HepG2 (cell line): ENCODE measurements at regions not wholly inside any gene's neighbourhood (a gene's known extent, or its start where the extent isn't known, plus 50 kb on each side); places are given as distances from the start of the nearest gene placed in this dataset.

Experiments used
- ATAC-seq: fragments of 200-7000 bp; cut with Tn5 transposase; 3 replicates; pipeline ENCODE4 v1.9.1; 2020; ENCODE audit warnings: mild to moderate bottlenecking, moderate library complexity
- BruUV-seq: library from RNA; stranded (reverse); fragments of 400-500 nt; replicated peaks from 2 replicates; lab custom pipeline; 2021; lab: Mats Ljungman, UMichigan
- CTCF ChIA-PET: fragments of 300-600 bp; formaldehyde crosslinking; extraction: SDS; loops from one replicate; lab custom pipeline; 2021; ENCODE audit warnings: low total read pairs, inconsistent platforms, low intra/inter-chr PET ratio; lab: Yijun Ruan, JAX
- POLR2A ChIA-PET: fragments of 350-600 bp; sonication (Branson Sonifier 250); formaldehyde crosslinking; loops from one replicate; lab custom pipeline; 2020; ENCODE audit warnings: antibody characterized with exemption, inconsistent platforms; lab: Yijun Ruan, JAX
- DNase-seq: peaks from one replicate; pipeline ENCODE4 v3.0.0-alpha.2; 2015; ENCODE audit warnings: low spot score
- FAIRE-seq: peaks from 3 replicates; lab custom pipeline; 2011; peaks lifted over from hg19 to GRCh38; lab: Jason Lieb, UNC
- H2AFZ ChIP-seq: one replicate; pipeline ENCODE4 v1.6.1; 2011; ENCODE audit warnings: low read length, inconsistent platforms
- H3K27ac ChIP-seq: fragments of 300-600 bp; 3 replicates; pipeline ENCODE4 v1.8.0; 2011; ENCODE audit warnings: mixed run types, mild to moderate bottlenecking, mixed read lengths, low read length, inconsistent platforms; ENCODE audit not compliant: insufficient read depth; ENCODE audit errors: extremely low read length
- H3K27me3 ChIP-seq, 2 experiments: fragments of 200-600 bp in 1 of 2; 2 replicates in 1 of 2; 3 replicates in 1 of 2; pipeline versions ENCODE4 v1.6.0 to v1.8.0; 2011; ENCODE audit warnings: low read length in 2 of 2, mild to moderate bottlenecking in 2 of 2, moderate library complexity in 2 of 2, inconsistent platforms in 1 of 2; ENCODE audit not compliant: insufficient read depth in 2 of 2, control insufficient read depth in 1 of 2
- H3K36me3 ChIP-seq, 2 experiments: fragments of 200-600 bp in 1 of 2; replicated peaks in 1 of 2; 2 replicates in 1 of 2; 3 replicates in 1 of 2; pipeline versions ENCODE4 v1.5.1 to v1.8.0; 2011; ENCODE audit warnings: low read length in 2 of 2, inconsistent platforms in 1 of 2; ENCODE audit not compliant: insufficient read depth in 2 of 2, control insufficient read depth in 1 of 2
- H3K4me1 ChIP-seq: 2 replicates; pipeline ENCODE4 v1.5.1; 2012; ENCODE audit warnings: low read length, inconsistent platforms; ENCODE audit not compliant: insufficient read depth
- H3K4me2 ChIP-seq: 2 replicates; pipeline ENCODE4 v1.6.0; 2011; ENCODE audit warnings: low read depth, low read length, inconsistent platforms
- H3K4me3 ChIP-seq, 3 experiments: fragments of 200-600 bp in 1 of 3; sonication (generic), shearing (Covaris generic) in 1 of 3; replicated peaks in 1 of 3; 2 replicates each; pipeline ENCODE4 v1.5.1; 2011 to 2016; ENCODE audit warnings: low read length in 3 of 3, inconsistent platforms in 2 of 3, low read depth in 2 of 3, mild to moderate bottlenecking in 2 of 3, control low read depth in 1 of 3, mixed read lengths in 1 of 3; ENCODE audit not compliant: insufficient read depth in 1 of 3
- H3K79me2 ChIP-seq: one replicate; pipeline ENCODE4 v1.6.1; 2011; ENCODE audit warnings: low read length, inconsistent platforms; ENCODE audit not compliant: insufficient read depth
- H3K9ac ChIP-seq: 2 replicates; pipeline ENCODE4 v1.6.0; 2011; ENCODE audit warnings: mild to moderate bottlenecking, low read depth, low read length, inconsistent platforms; ENCODE audit not compliant: insufficient read depth
- H3K9me3 ChIP-seq: 2 replicates; pipeline ENCODE4 v1.5.1; 2012; ENCODE audit warnings: mild to moderate bottlenecking, low read length
- H4K20me1 ChIP-seq: 2 replicates; pipeline ENCODE4 v1.6.0; 2011; ENCODE audit warnings: inconsistent platforms, mild to moderate bottlenecking, low read length, moderate library complexity; ENCODE audit not compliant: insufficient read depth
- AKAP8 ChIP-seq: sonication (generic); formaldehyde crosslinking; IDR thresholded peaks from 2 replicates; pipeline ENCODE4 v1.5.1; 2020; ENCODE audit warnings: mild to moderate bottlenecking, missing genetic modification reagents
- CC2D1A ChIP-seq: sonication (generic); formaldehyde crosslinking; IDR thresholded peaks from 2 replicates; pipeline ENCODE4 v1.8.1; 2023; ENCODE audit warnings: mild to moderate bottlenecking, missing genetic modification reagents
- JUNB ChIP-seq: sonication (generic); formaldehyde crosslinking; IDR thresholded peaks from 2 replicates; pipeline ENCODE4 v1.8.0; 2022; ENCODE audit warnings: missing genetic modification reagents, mild to moderate bottlenecking, borderline replicate concordance
- MXI1 ChIP-seq: IDR thresholded peaks from 3 replicates; pipeline ENCODE4 v1.6.1; 2012; ENCODE audit warnings: low read depth, low read length, inconsistent platforms, borderline replicate concordance
- NCOA2 ChIP-seq: sonication (generic); formaldehyde crosslinking; IDR thresholded peaks from 2 replicates; pipeline ENCODE4 v1.8.0; 2022; ENCODE audit warnings: inconsistent platforms
- RARG ChIP-seq: sonication (generic); formaldehyde crosslinking; IDR thresholded peaks from 2 replicates; pipeline ENCODE4 v1.4.0; 2020; ENCODE audit warnings: low read depth, mild to moderate bottlenecking, missing genetic modification reagents
- RBM22 ChIP-seq: fragments of 200-400 bp; formaldehyde crosslinking; optimal IDR thresholded peaks from 2 replicates; pipeline ENCODE3; 2017; ENCODE audit warnings: mild to moderate bottlenecking, low read length, moderate library complexity
- RORA ChIP-seq: sonication (generic); formaldehyde crosslinking; IDR thresholded peaks from 2 replicates; pipeline ENCODE4 v1.5.0; 2020; ENCODE audit warnings: mild to moderate bottlenecking, missing genetic modification reagents, moderate library complexity
- SAP130 ChIP-seq: IDR thresholded peaks from 2 replicates; pipeline ENCODE4 v1.6.1; 2016; ENCODE audit warnings: low read depth
- SMYD3 ChIP-seq: sonication (generic); formaldehyde crosslinking; IDR thresholded peaks from 2 replicates; pipeline ENCODE4 v1.8.1; 2023; ENCODE audit warnings: mild to moderate bottlenecking, missing genetic modification reagents
- YEATS4 ChIP-seq: sonication (generic); formaldehyde crosslinking; IDR thresholded peaks from 2 replicates; pipeline ENCODE4 v1.4.0; 2020; ENCODE audit warnings: missing genetic modification reagents, borderline replicate concordance
- ZNF143 ChIP-seq: sonication (generic); formaldehyde crosslinking; IDR thresholded peaks from 2 replicates; pipeline ENCODE4 v1.4.0; 2020; ENCODE audit warnings: missing genetic modification reagents
- ZNF20 ChIP-seq: sonication (generic); formaldehyde crosslinking; IDR thresholded peaks from 2 replicates; pipeline ENCODE4 v1.4.0; 2020; ENCODE audit warnings: mild to moderate bottlenecking, moderate library complexity, missing genetic modification reagents
- ZNF616 ChIP-seq: sonication (generic); formaldehyde crosslinking; IDR thresholded peaks from 2 replicates; pipeline ENCODE4 v1.5.0; 2020; ENCODE audit warnings: low read depth, mild to moderate bottlenecking, missing genetic modification reagents
- ZNF737 ChIP-seq: sonication (generic); formaldehyde crosslinking; IDR thresholded peaks from 2 replicates; pipeline ENCODE4 v1.5.0; 2020; ENCODE audit warnings: missing genetic modification reagents, mild to moderate bottlenecking, borderline replicate concordance
- ZSCAN29 ChIP-seq: sonication (generic); formaldehyde crosslinking; conservative IDR thresholded peaks from 2 replicates; pipeline ENCODE4 v1.4.0; 2020; ENCODE audit warnings: mild to moderate bottlenecking, missing genetic modification reagents
- WGBS: methylation state at CpG from one replicate; pipeline ENCODE4 v1.1.6; 2017; ENCODE audit warnings: low lambda C conversion rate; 5-methylcytosine and 5-hydroxymethylcytosine counted together
- in situ Hi-C: cut with HindIII; loops from 2 replicates; pipeline ENCODE4 v1.10.0; 2017; ENCODE audit warnings: low pct_unique_long_range_greater_than_20kb; ENCODE audit not compliant: extremely low pct_ligation_motif_present
- intact Hi-C: fragments of 100-400 bp; cut with micrococcal nuclease; formaldehyde crosslinking; loops from one replicate; pipeline ENCODE4 v1.10.0; 2022; ENCODE audit not compliant: unreplicated experiment
- TF ChIP-seq, protein P1 (sequence below): sonication (generic); formaldehyde crosslinking; IDR thresholded peaks from 2 replicates; pipeline ENCODE4 v1.5.1; 2020; ENCODE audit warnings: mild to moderate bottlenecking, missing genetic modification reagents, borderline replicate concordance
- TF ChIP-seq, protein P2 (sequence below): sonication (generic); formaldehyde crosslinking; IDR thresholded peaks from 2 replicates; pipeline ENCODE4 v1.8.1; 2023; ENCODE audit warnings: missing genetic modification reagents, inconsistent platforms, borderline replicate concordance

DNA sequence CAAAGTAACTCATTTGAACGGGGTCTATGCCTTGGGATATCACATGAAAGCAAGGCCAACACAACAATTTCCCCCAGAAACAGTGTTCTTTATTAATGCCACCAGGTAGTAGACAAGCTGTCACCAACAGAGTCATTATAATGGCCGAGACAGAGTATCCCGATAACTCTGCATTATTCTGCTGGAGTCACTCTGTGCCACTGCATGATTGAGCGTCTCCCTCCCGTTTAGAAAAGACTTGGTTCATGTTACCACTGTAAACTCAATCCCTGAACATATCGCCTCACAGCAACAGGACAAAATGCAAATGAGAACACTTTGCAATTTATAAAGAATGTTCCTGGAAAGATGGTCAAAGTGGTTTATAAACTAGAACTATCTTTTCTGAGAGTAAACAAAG, 932.5 kb downstream of the GATA3 start:
- in situ Hi-C loops: no loop called here
- H3K4me3 ChIP-seq: no peak overlapping the region
- no peak overlapping the region for H2AFZ ChIP-seq
- 36% methylated on average over 6 of the region's 6 CpGs for WGBS
- no peaks in the 10 kb centered on the region for H3K27me3 ChIP-seq
- no peaks in the 10 kb centered on the region for H3K36me3 ChIP-seq
- no peak overlapping the region for H3K27ac ChIP-seq
- no peaks in the 10 kb centered on the region for H3K9me3 ChIP-seq
- H3K4me1 ChIP-seq: no peaks in the 10 kb centered on the region
- H3K79me2 ChIP-seq: no peaks in the 10 kb centered on the region
- no peak for TF ChIP-seq CC2D1A (CRISPR knock-in tag)
- TF ChIP-seq, protein P1, sequence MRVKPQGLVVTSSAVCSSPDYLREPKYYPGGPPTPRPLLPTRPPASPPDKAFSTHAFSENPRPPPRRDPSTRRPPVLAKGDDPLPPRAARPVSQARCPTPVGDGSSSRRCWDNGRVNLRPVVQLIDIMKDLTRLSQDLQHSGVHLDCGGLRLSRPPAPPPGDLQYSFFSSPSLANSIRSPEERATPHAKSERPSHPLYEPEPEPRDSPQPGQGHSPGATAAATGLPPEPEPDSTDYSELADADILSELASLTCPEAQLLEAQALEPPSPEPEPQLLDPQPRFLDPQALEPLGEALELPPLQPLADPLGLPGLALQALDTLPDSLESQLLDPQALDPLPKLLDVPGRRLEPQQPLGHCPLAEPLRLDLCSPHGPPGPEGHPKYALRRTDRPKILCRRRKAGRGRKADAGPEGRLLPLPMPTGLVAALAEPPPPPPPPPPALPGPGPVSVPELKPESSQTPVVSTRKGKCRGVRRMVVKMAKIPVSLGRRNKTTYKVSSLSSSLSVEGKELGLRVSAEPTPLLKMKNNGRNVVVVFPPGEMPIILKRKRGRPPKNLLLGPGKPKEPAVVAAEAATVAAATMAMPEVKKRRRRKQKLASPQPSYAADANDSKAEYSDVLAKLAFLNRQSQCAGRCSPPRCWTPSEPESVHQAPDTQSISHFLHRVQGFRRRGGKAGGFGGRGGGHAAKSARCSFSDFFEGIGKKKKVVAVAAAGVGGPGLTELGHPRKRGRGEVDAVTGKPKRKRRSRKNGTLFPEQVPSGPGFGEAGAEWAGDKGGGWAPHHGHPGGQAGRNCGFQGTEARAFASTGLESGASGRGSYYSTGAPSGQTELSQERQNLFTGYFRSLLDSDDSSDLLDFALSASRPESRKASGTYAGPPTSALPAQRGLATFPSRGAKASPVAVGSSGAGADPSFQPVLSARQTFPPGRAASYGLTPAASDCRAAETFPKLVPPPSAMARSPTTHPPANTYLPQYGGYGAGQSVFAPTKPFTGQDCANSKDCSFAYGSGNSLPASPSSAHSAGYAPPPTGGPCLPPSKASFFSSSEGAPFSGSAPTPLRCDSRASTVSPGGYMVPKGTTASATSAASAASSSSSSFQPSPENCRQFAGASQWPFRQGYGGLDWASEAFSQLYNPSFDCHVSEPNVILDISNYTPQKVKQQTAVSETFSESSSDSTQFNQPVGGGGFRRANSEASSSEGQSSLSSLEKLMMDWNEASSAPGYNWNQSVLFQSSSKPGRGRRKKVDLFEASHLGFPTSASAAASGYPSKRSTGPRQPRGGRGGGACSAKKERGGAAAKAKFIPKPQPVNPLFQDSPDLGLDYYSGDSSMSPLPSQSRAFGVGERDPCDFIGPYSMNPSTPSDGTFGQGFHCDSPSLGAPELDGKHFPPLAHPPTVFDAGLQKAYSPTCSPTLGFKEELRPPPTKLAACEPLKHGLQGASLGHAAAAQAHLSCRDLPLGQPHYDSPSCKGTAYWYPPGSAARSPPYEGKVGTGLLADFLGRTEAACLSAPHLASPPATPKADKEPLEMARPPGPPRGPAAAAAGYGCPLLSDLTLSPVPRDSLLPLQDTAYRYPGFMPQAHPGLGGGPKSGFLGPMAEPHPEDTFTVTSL (CRISPR knock-in tag): no peak
- TF ChIP-seq SAP130 (CRISPR knock-in tag): no peak
- no peak for TF ChIP-seq MXI1
- TF ChIP-seq SMYD3 (CRISPR knock-in tag): no peak
- no peak for TF ChIP-seq ZNF616
- TF ChIP-seq, protein P2, sequence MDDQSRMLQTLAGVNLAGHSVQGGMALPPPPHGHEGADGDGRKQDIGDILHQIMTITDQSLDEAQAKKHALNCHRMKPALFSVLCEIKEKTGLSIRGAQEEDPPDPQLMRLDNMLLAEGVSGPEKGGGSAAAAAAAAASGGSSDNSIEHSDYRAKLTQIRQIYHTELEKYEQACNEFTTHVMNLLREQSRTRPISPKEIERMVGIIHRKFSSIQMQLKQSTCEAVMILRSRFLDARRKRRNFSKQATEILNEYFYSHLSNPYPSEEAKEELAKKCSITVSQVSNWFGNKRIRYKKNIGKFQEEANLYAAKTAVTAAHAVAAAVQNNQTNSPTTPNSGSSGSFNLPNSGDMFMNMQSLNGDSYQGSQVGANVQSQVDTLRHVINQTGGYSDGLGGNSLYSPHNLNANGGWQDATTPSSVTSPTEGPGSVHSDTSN (CRISPR knock-in tag): no peak
- TF ChIP-seq JUNB (CRISPR knock-in tag): no peak
- no peak for TF ChIP-seq ZSCAN29 (CRISPR knock-in tag)
- TF ChIP-seq RBM22: no peak
- TF ChIP-seq RORA: no peak
- TF ChIP-seq AKAP8 (CRISPR knock-in tag): no peak
- TF ChIP-seq ZNF143 (CRISPR knock-in tag): no peak
- TF ChIP-seq NCOA2 (CRISPR knock-in tag): no peak
- TF ChIP-seq YEATS4 (CRISPR knock-in tag): no peak
- TF ChIP-seq ZNF20 (CRISPR knock-in tag): no peak
- TF ChIP-seq ZNF737 (CRISPR knock-in tag): no peak
- no peak for TF ChIP-seq RARG (CRISPR knock-in tag)
- ATAC-seq (no peak), FAIRE-seq (no peak), DNase-seq (no peak)
- CTCF ChIA-PET: no interaction called here
- no peak overlapping the region for H3K9ac ChIP-seq
- H4K20me1 ChIP-seq: no peaks in the 10 kb centered on the region
- POLR2A ChIA-PET: no interaction called here
- no peak overlapping the region for H3K4me2 ChIP-seq
- intact Hi-C loops: no loop called here
- BruUV-seq: no TSS peak
